Upper lobe of left lung (tissue), 4 donors: ENCODE measurements at regions not wholly inside any gene's neighbourhood (a gene's known extent, or its start where the extent isn't known, plus 50 kb on each side); places are given as distances from the start of the nearest gene placed in this dataset.

Experiments
- POLR2A ChIP-seq, 4 donors: fragments of 450-650 bp; IDR thresholded peaks; one replicate each; pipeline ENCODE4 v1.5.1; 2016 to 2017; ENCODE audit warnings: antibody characterized with exemption in 4 of 4, mild to moderate bottlenecking in 2 of 4
- POLR2AphosphoS5 ChIP-seq, 2 donors: sonication (generic); formaldehyde crosslinking; IDR thresholded peaks; one replicate each; pipeline ENCODE4 v1.5.1; 2017; ENCODE audit warnings: antibody characterized with exemption in 2 of 2
- TF ChIP-seq, protein P1 (sequence below), 6 experiments: fragments of 450-650 bp in 4 of 6; fragments of 200-600 bp in 2 of 6; sonication (generic) in 2 of 6; IDR thresholded peaks; one replicate each; pipeline ENCODE4 v1.5.1; 2016 to 2019; ENCODE audit warnings: antibody characterized with exemption in 6 of 6

GRCh38 chr4:112765317-112765974, 128.5 kb downstream of the LARP7 start:
- TF ChIP-seq POLR2AphosphoS5 (IDR thresholded peaks at IDR 0.05) (no peak), POLR2A (IDR thresholded peaks at IDR 0.05) (no peak)
- TF ChIP-seq, protein P1, sequence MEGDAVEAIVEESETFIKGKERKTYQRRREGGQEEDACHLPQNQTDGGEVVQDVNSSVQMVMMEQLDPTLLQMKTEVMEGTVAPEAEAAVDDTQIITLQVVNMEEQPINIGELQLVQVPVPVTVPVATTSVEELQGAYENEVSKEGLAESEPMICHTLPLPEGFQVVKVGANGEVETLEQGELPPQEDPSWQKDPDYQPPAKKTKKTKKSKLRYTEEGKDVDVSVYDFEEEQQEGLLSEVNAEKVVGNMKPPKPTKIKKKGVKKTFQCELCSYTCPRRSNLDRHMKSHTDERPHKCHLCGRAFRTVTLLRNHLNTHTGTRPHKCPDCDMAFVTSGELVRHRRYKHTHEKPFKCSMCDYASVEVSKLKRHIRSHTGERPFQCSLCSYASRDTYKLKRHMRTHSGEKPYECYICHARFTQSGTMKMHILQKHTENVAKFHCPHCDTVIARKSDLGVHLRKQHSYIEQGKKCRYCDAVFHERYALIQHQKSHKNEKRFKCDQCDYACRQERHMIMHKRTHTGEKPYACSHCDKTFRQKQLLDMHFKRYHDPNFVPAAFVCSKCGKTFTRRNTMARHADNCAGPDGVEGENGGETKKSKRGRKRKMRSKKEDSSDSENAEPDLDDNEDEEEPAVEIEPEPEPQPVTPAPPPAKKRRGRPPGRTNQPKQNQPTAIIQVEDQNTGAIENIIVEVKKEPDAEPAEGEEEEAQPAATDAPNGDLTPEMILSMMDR (IDR thresholded peaks at IDR 0.05) = no peak
